ENCODE measurements at regions not wholly inside any gene's neighbourhood (a gene's known extent, or its start where the extent isn't known, plus 50 kb on each side); places are given as distances from the start of the nearest gene placed in this dataset.

- Histone ChIP-seq H3K27ac (no peak overlapping the region), H3K36me3 (no peaks in the 10 kb centered on the region), H3K4me3 (no peak overlapping the region), H3K27me3 (no peaks in the 10 kb centered on the region), H3K9me3 (no peaks in the 10 kb centered on the region), H3K4me1 (peaks cover 6% of the 10 kb centered on the region)
- intact Hi-C loops (cut with DNase I), result no loop called here
- TF ChIP-seq, protein P1, sequence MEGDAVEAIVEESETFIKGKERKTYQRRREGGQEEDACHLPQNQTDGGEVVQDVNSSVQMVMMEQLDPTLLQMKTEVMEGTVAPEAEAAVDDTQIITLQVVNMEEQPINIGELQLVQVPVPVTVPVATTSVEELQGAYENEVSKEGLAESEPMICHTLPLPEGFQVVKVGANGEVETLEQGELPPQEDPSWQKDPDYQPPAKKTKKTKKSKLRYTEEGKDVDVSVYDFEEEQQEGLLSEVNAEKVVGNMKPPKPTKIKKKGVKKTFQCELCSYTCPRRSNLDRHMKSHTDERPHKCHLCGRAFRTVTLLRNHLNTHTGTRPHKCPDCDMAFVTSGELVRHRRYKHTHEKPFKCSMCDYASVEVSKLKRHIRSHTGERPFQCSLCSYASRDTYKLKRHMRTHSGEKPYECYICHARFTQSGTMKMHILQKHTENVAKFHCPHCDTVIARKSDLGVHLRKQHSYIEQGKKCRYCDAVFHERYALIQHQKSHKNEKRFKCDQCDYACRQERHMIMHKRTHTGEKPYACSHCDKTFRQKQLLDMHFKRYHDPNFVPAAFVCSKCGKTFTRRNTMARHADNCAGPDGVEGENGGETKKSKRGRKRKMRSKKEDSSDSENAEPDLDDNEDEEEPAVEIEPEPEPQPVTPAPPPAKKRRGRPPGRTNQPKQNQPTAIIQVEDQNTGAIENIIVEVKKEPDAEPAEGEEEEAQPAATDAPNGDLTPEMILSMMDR (IDR thresholded peaks at IDR 0.05), result no peak
- TF ChIP-seq POLR2A (IDR thresholded peaks at IDR 0.05) (no peak), POLR2AphosphoS5 (IDR thresholded peaks at IDR 0.05; ENCODE audit: insufficient read depth in 1 of 2, low read depth in 1 of 2) (no peak)
- no peak for DNase-seq (ENCODE audit: extremely low spot score in 2 of 2)
Observed at GRCh38 chr13:23947893-23948292, 50.6 kb upstream of the C1QTNF9B start.

- no peaks in the 10 kb centered on the region for H3K27me3 ChIP-seq
- no peak for TF ChIP-seq POLR2AphosphoS5 (IDR thresholded peaks at IDR 0.05; ENCODE audit: insufficient read depth in 1 of 2, low read depth in 1 of 2)
- TF ChIP-seq, protein P1 (IDR thresholded peaks at IDR 0.05), result no peak
- intact Hi-C loops (cut with DNase I), result no loop called here
- no peak for DNase-seq (ENCODE audit: extremely low spot score in 2 of 2)
- no peak overlapping the region for H3K27ac ChIP-seq
- H3K9me3 ChIP-seq, result no peaks in the 10 kb centered on the region
- peaks cover 6% of the 10 kb centered on the region for H3K4me1 ChIP-seq
- H3K36me3 ChIP-seq, result no peaks in the 10 kb centered on the region
- no peak overlapping the region for H3K4me3 ChIP-seq
Observed at GRCh38 chr13:23949200-23949599, 51.9 kb upstream of the C1QTNF9B start.

DNA sequence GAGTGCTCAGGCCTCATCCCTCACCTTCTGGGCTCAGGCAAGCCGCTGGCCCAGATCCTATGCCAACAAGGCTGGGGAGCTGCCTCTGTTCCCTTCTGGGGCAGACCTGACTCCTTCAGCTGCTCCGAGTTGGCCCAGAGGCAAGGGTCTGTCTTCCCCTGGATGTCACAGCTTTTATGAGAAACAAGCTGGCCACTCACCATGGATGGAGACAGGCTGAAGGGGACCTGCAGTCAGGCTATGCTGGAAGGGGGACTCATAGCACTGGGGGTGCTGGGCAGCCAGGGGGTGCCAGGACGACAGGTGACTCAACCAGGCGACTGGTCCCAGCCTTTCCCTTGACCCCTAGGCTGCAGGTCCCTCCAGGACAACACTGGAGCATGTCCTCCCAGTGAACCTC lies 52.4 kb upstream of the C1QTNF9B start:
- H3K36me3 ChIP-seq, result no peaks in the 10 kb centered on the region
- no peak overlapping the region for H3K4me3 ChIP-seq
- DNase-seq (ENCODE audit: extremely low spot score in 2 of 2), result no peak
- no peak for TF ChIP-seq POLR2A (IDR thresholded peaks at IDR 0.05)
- TF ChIP-seq POLR2AphosphoS5 (IDR thresholded peaks at IDR 0.05; ENCODE audit: insufficient read depth in 1 of 2, low read depth in 1 of 2), result no peak
- TF ChIP-seq, protein P1 (IDR thresholded peaks at IDR 0.05), result no peak
- no peak overlapping the region for H3K27ac ChIP-seq
- no peaks in the 10 kb centered on the region for H3K9me3 ChIP-seq
- H3K4me1 ChIP-seq, result peaks cover 6% of the 10 kb centered on the region
- H3K27me3 ChIP-seq, result no peaks in the 10 kb centered on the region
- intact Hi-C loops (cut with DNase I), result no loop called here

GRCh38 chr13:23950736-23951510 lies 53.6 kb upstream of the C1QTNF9B start:
- no peak overlapping the region for H3K4me3 ChIP-seq
- no peaks in the 10 kb centered on the region for H3K36me3 ChIP-seq
- H3K27me3 ChIP-seq, result no peaks in the 10 kb centered on the region
- H3K9me3 ChIP-seq, result no peaks in the 10 kb centered on the region
- no peak for DNase-seq (ENCODE audit: extremely low spot score in 2 of 2)
- intact Hi-C loops (cut with DNase I), result no loop called here
- H3K4me1 ChIP-seq, result peaks cover 6% of the 10 kb centered on the region
- no peak overlapping the region for H3K27ac ChIP-seq
- TF ChIP-seq POLR2AphosphoS5 (IDR thresholded peaks at IDR 0.05; ENCODE audit: insufficient read depth in 1 of 2, low read depth in 1 of 2) (no peak), POLR2A (IDR thresholded peaks at IDR 0.05) (no peak)
- TF ChIP-seq, protein P1 (IDR thresholded peaks at IDR 0.05), result no peak

DNA sequence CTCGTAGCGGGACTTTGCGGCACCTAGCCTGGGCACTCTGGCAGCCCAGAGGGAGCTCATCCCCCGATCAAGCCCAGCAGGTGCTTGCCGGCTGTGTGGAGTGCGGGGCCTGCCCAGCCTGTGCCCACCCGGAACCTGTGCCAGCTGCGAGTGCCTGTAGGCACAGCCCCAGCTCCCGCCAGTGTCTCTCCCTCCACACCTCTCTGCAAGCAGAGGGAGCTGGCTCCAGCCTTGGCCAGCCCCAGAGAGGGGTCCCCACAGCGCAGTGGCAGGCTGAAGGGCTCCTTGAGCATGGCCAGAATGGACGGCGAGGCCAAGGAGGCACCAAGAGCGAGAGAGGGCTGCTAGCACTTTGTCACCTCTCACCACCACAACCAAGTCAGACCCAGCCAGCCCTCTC lies 55.5 kb upstream of the C1QTNF9B start:
- no peak for TF ChIP-seq POLR2AphosphoS5 (IDR thresholded peaks at IDR 0.05; ENCODE audit: insufficient read depth in 1 of 2, low read depth in 1 of 2)
- TF ChIP-seq, protein P1 (IDR thresholded peaks at IDR 0.05), result no peak
- TF ChIP-seq POLR2A (IDR thresholded peaks at IDR 0.05), result no peak
- H3K27ac ChIP-seq, result no peak overlapping the region

More for the DNA sequence above, 55.5 kb upstream of the C1QTNF9B start:
- Histone ChIP-seq H3K9me3 (no peaks in the 10 kb centered on the region), H3K36me3 (no peaks in the 10 kb centered on the region), H3K4me3 (no peak overlapping the region), H3K27me3 (no peaks in the 10 kb centered on the region), H3K4me1 (peaks cover 6% of the 10 kb centered on the region)
- no peak for DNase-seq (ENCODE audit: extremely low spot score in 2 of 2)
- intact Hi-C loops (cut with DNase I), result no loop called here
